H1 (cell line): ENCODE measurements at regions not wholly inside any gene's neighbourhood (a gene's known extent, or its start where the extent isn't known, plus 50 kb on each side); places are given as distances from the start of the nearest gene placed in this dataset.

ENCODE experiments used
- EZH2 ChIP-seq: fragments of 200-600 bp; sonication (generic); IDR thresholded peaks from 2 replicates; pipeline ENCODE4 v1.7.1; 2012; ENCODE audit warnings: low read depth, mild to moderate bottlenecking, moderate library complexity, low read length, inconsistent platforms; ENCODE audit not compliant: severe bottlenecking
- HDAC2 ChIP-seq, 2 experiments: fragments of 300-600 bp in 1 of 2; sonication (generic) in 1 of 2; IDR thresholded peaks; 2 replicates each; pipeline ENCODE4 v1.6.1; 2011 to 2012; ENCODE audit warnings: low read depth in 2 of 2, low read length in 2 of 2, mild to moderate bottlenecking in 2 of 2, moderate library complexity in 2 of 2, borderline replicate concordance in 1 of 2, inconsistent platforms in 1 of 2
- JUND ChIP-seq: IDR thresholded peaks from 2 replicates; pipeline ENCODE4 v1.6.1; 2011; ENCODE audit warnings: mild to moderate bottlenecking, improper control_type of control experiment, low read length
- KDM1A ChIP-seq: fragments of 200-600, 300-600 bp; sonication (generic); IDR thresholded peaks from 2 replicates; pipeline ENCODE4 v1.7.1; 2016; ENCODE audit warnings: mild to moderate bottlenecking, low read length, borderline replicate concordance
- SIN3A ChIP-seq, 2 experiments: IDR thresholded peaks in 1 of 2; conservative IDR thresholded peaks in 1 of 2; 2 replicates each; pipeline ENCODE4 v1.6.1; 2011 to 2012; ENCODE audit warnings: low read length in 2 of 2, improper control_type of control experiment in 1 of 2, low read depth in 1 of 2, mild to moderate bottlenecking in 1 of 2
- SP1 ChIP-seq: IDR thresholded peaks from 2 replicates; pipeline ENCODE4 v1.6.1; 2011; ENCODE audit warnings: low read depth, low read length
- SP4 ChIP-seq: IDR thresholded peaks from 2 replicates; pipeline ENCODE4 v1.6.1; 2012; ENCODE audit warnings: low read length, inconsistent platforms
- ZNF274 ChIP-seq: IDR thresholded peaks from 2 replicates; pipeline ENCODE4 v1.7.0; 2012; ENCODE audit warnings: low read length, borderline replicate concordance; ENCODE audit errors: extremely low read depth

- TF ChIP-seq JUND: no peak
- no peak for TF ChIP-seq ZNF274
- no peak for TF ChIP-seq KDM1A
- no peak for TF ChIP-seq EZH2
- no peak for TF ChIP-seq SP1
- TF ChIP-seq HDAC2 (IDR thresholded peaks at IDR 0.05; ENCODE audit: borderline replicate concordance in 1 of 2, low read depth in 2 of 2, low read length in 2 of 2): no peak
- TF ChIP-seq SP4: no peak
- TF ChIP-seq SIN3A (conservative IDR thresholded peaks at IDR 0.05 in 1 of 2, IDR thresholded peaks at IDR 0.05 in 1 of 2; ENCODE audit: low read depth in 1 of 2, low read length in 2 of 2): no peak
These were observed 448.5 kb downstream of the MEI4 start (continued) for GRCh38 chr6:78101387-78101786.
